NCI-H2196 (cell line): ENCODE measurements at regions not wholly inside any gene's neighbourhood (a gene's known extent, or its start where the extent isn't known, plus 50 kb on each side); places are given as distances from the start of the nearest gene placed in this dataset.
"Not testable (repeated sequence)": the region's sequence is repeated elsewhere in the genome, so short reads cannot be mapped to it uniquely, and the experiment has no call there.

Experiments used
- DNase-seq: peaks from one replicate; lab custom pipeline; 2025; ENCODE audit not compliant: unreplicated experiment; lab: John Stamatoyannopoulos, UW

GRCh38 chr2:56018267-56018666 lies 94.7 kb upstream of the EFEMP1 start:
- no peak for DNase-seq

GRCh38 chr2:56021136-56021474 lies 97.5 kb upstream of the EFEMP1 start:
- DNase-seq: no peak

- no peak for DNase-seq
These were observed 98.0 kb upstream of the EFEMP1 start for GRCh38 chr2:56021579-56021978.

- DNase-seq: no peak
These were observed 102.0 kb upstream of the EFEMP1 start for GRCh38 chr2:56025469-56026193.

- no peak for DNase-seq
These were observed 103.2 kb upstream of the EFEMP1 start for GRCh38 chr2:56026828-56027227.

GRCh38 chr2:56030062-56030461 lies 106.5 kb upstream of the EFEMP1 start:
- DNase-seq: no peak

- DNase-seq: no peak
These were observed 107.3 kb upstream of the EFEMP1 start for GRCh38 chr2:56030901-56031300.

GRCh38 chr2:56034258-56034657 lies 110.7 kb upstream of the EFEMP1 start:
- no peak for DNase-seq

- DNase-seq: no peak
These were observed 116.6 kb upstream of the EFEMP1 start for GRCh38 chr2:56040189-56040588.

GRCh38 chr2:56040834-56041233 lies 117.3 kb upstream of the EFEMP1 start:
- no peak for DNase-seq

GRCh38 chr2:56047136-56047535 lies 123.6 kb upstream of the EFEMP1 start:
- peak; percentile 17 for DNase-seq

- DNase-seq: no peak
These were observed 125.8 kb upstream of the EFEMP1 start for GRCh38 chr2:56049233-56049845.

GRCh38 chr2:56053679-56054078 lies 130.1 kb upstream of the EFEMP1 start:
- no peak for DNase-seq

GRCh38 chr2:56055405-56055804 lies 128.4 kb upstream of the CCDC85A start:
- DNase-seq: no peak

- not testable (repeated sequence) for DNase-seq
These were observed 122.5 kb upstream of the CCDC85A start for GRCh38 chr2:56061327-56061726.

- no peak for DNase-seq
These were observed 115.0 kb upstream of the CCDC85A start for GRCh38 chr2:56068746-56069145.

GRCh38 chr2:56077359-56077915 lies 106.4 kb upstream of the CCDC85A start:
- DNase-seq: no peak

GRCh38 chr2:56082665-56083064 lies 101.1 kb upstream of the CCDC85A start:
- no peak for DNase-seq

- no peak for DNase-seq
These were observed 99.5 kb upstream of the CCDC85A start for GRCh38 chr2:56084111-56084901.

- DNase-seq: no peak
These were observed 97.5 kb upstream of the CCDC85A start for GRCh38 chr2:56086336-56086735.

- DNase-seq: no peak
These were observed 95.4 kb upstream of the CCDC85A start for GRCh38 chr2:56088411-56088810.

- no peak for DNase-seq
These were observed 93.9 kb upstream of the CCDC85A start for GRCh38 chr2:56089931-56090330.
